Fibroblast of lung (primary cell): ENCODE measurements at regions not wholly inside any gene's neighbourhood (a gene's known extent, or its start where the extent isn't known, plus 50 kb on each side); places are given as distances from the start of the nearest gene placed in this dataset.

Source experiments
- DNase-seq, 2 donors: peaks; one replicate each; pipeline versions ENCODE4 v3.0.0 to v3.0.0-alpha.2; 2010; ENCODE audit warnings: low read depth in 2 of 2
- H2AFZ ChIP-seq: 2 replicates; pipeline ENCODE4 v1.5.1; 2012; ENCODE audit warnings: low read length, control low read depth, inconsistent platforms
- H3K27ac ChIP-seq: 2 replicates; pipeline ENCODE4 v1.5.1; 2011; ENCODE audit warnings: low read length, control low read depth; ENCODE audit not compliant: insufficient read depth
- H3K27me3 ChIP-seq: 2 replicates; pipeline ENCODE4 v1.5.1; 2011; ENCODE audit warnings: mild to moderate bottlenecking, low read length; ENCODE audit not compliant: control insufficient read depth, insufficient read depth
- H3K36me3 ChIP-seq: 2 replicates; pipeline ENCODE4 v1.5.1; 2011; ENCODE audit warnings: low read length; ENCODE audit not compliant: control insufficient read depth, insufficient read depth
- H3K4me1 ChIP-seq: 2 replicates; pipeline ENCODE4 v1.5.1; 2011; ENCODE audit warnings: low read length; ENCODE audit not compliant: control insufficient read depth, insufficient read depth; ENCODE audit errors: extremely low read depth
- H3K4me2 ChIP-seq: 2 replicates; pipeline ENCODE4 v1.5.1; 2011; ENCODE audit warnings: low read length, control low read depth; ENCODE audit not compliant: insufficient read depth; ENCODE audit errors: extremely low read depth
- H3K4me3 ChIP-seq, 4 experiments: fragments of 200-600 bp in 1 of 4; sonication (generic) in 1 of 4; replicated peaks in 1 of 4; 2 replicates each; pipeline ENCODE4 v1.5.1; 2011 to 2016; ENCODE audit warnings: low read length in 4 of 4, low read depth in 3 of 4, mild to moderate bottlenecking in 3 of 4, control low read depth in 2 of 4, inconsistent platforms in 1 of 4, mixed read lengths in 1 of 4; ENCODE audit not compliant: insufficient read depth in 1 of 4; ENCODE audit errors: control extremely low read depth in 1 of 4
- H3K79me2 ChIP-seq: 2 replicates; pipeline ENCODE4 v1.5.1; 2012; ENCODE audit warnings: mild to moderate bottlenecking, low read length, inconsistent platforms; ENCODE audit not compliant: control insufficient read depth, insufficient read depth
- H3K9ac ChIP-seq: 2 replicates; pipeline ENCODE4 v1.5.1; 2011; ENCODE audit warnings: mild to moderate bottlenecking, low read length, control low read depth; ENCODE audit not compliant: insufficient read depth
- H3K9me3 ChIP-seq: 2 replicates; pipeline ENCODE4 v1.5.1; 2012; ENCODE audit warnings: low read depth, low read length; ENCODE audit not compliant: control insufficient read depth, insufficient read depth
- H4K20me1 ChIP-seq: 2 replicates; pipeline ENCODE4 v1.5.1; 2011; ENCODE audit warnings: low read length; ENCODE audit not compliant: control insufficient read depth, insufficient read depth; ENCODE audit errors: extremely low read depth
- CTCF ChIP-seq, 2 donors: IDR thresholded peaks in 1 of 2; conservative IDR thresholded peaks in 1 of 2; 1 replicate in 1 of 2; 2 replicates in 1 of 2; pipeline ENCODE4 v1.5.1; 2011 to 2012; ENCODE audit warnings: low read length in 2 of 2, control low read depth in 1 of 2, inconsistent platforms in 1 of 2, low read depth in 1 of 2, mild to moderate bottlenecking in 1 of 2
- EZH2 ChIP-seq: IDR thresholded peaks from 2 replicates; pipeline ENCODE4 v1.5.1; 2012; ENCODE audit warnings: low read length, control low read depth, mild to moderate bottlenecking; ENCODE audit errors: missing control alignments

GRCh38 chr18:79615586-79615985 lies 64.0 kb upstream of the CTDP1 start:
- Histone ChIP-seq H3K4me3 (no peak overlapping the region), H3K27me3 (no peaks in the 10 kb centered on the region), H3K4me1 (no peaks in the 10 kb centered on the region), H3K9me3 (peaks cover 3% of the 10 kb centered on the region), H2AFZ (no peak overlapping the region), H3K27ac (no peak overlapping the region), H4K20me1 (no peaks in the 10 kb centered on the region), H3K79me2 (no peaks in the 10 kb centered on the region), H3K36me3 (no peaks in the 10 kb centered on the region), H3K4me2 (no peak overlapping the region), H3K9ac (no peak overlapping the region)
- TF ChIP-seq EZH2 (no peak), CTCF (conservative IDR thresholded peaks at IDR 0.05 in 1 of 2, IDR thresholded peaks at IDR 0.05 in 1 of 2; ENCODE audit: low read depth in 1 of 2, low read length in 2 of 2) (no peak)
- DNase-seq, result no peak

GRCh38 chr18:79616651-79617510 lies 62.7 kb upstream of the CTDP1 start:
- no peak overlapping the region for H3K9ac ChIP-seq
- no peak overlapping the region for H3K4me2 ChIP-seq
- no peaks in the 10 kb centered on the region for H3K4me1 ChIP-seq
- H3K27me3 ChIP-seq, result no peaks in the 10 kb centered on the region
- peaks cover 3% of the 10 kb centered on the region for H3K9me3 ChIP-seq
- peak in 1 of 2 donors; percentile 55 for DNase-seq
- no peaks in the 10 kb centered on the region for H3K36me3 ChIP-seq
- H4K20me1 ChIP-seq, result no peaks in the 10 kb centered on the region
- no peaks in the 10 kb centered on the region for H3K79me2 ChIP-seq
- TF ChIP-seq CTCF (conservative IDR thresholded peaks at IDR 0.05 in 1 of 2, IDR thresholded peaks at IDR 0.05 in 1 of 2; ENCODE audit: low read depth in 1 of 2, low read length in 2 of 2), result no peak
- no peak for TF ChIP-seq EZH2
- no peak overlapping the region for H2AFZ ChIP-seq
- peak overlapping the region in 1 of 4 experiments; percentile 4 for H3K4me3 ChIP-seq
- no peak overlapping the region for H3K27ac ChIP-seq

- Histone ChIP-seq H3K4me1 (no peaks in the 10 kb centered on the region), H3K36me3 (no peaks in the 10 kb centered on the region), H3K4me3 (no peak overlapping the region), H3K4me2 (no peak overlapping the region), H3K9me3 (peaks cover 3% of the 10 kb centered on the region), H3K9ac (no peak overlapping the region), H2AFZ (no peak overlapping the region), H4K20me1 (no peaks in the 10 kb centered on the region), H3K27me3 (no peaks in the 10 kb centered on the region), H3K27ac (no peak overlapping the region), H3K79me2 (no peaks in the 10 kb centered on the region)
- DNase-seq, result no peak
- TF ChIP-seq CTCF (conservative IDR thresholded peaks at IDR 0.05 in 1 of 2, IDR thresholded peaks at IDR 0.05 in 1 of 2; ENCODE audit: low read depth in 1 of 2, low read length in 2 of 2) (no peak), EZH2 (no peak)
Measured at GRCh38 chr18:79617511-79618500, 61.8 kb upstream of the CTDP1 start.
